Omental fat pad (tissue), 3 donors: ENCODE measurements at regions not wholly inside any gene's neighbourhood (a gene's known extent, or its start where the extent isn't known, plus 50 kb on each side); places are given as distances from the start of the nearest gene placed in this dataset.
A peak's percentile ranks its signal among the peaks of the same experiment; 100 is the strongest.

ENCODE experiments used
- ATAC-seq: fragments of 150-250 bp; one replicate; pipeline ENCODE4 v1.9.1; 2016; ENCODE audit warnings: mild to moderate bottlenecking, moderate library complexity; ENCODE audit not compliant: low FRiP score
- DNase-seq: peaks from one replicate; pipeline ENCODE4 v3.0.0-alpha.2; 2019; ENCODE audit warnings: low spot score
- TF ChIP-seq, protein P1 (sequence below), 3 donors: fragments of 450-650 bp; IDR thresholded peaks; one replicate each; pipeline ENCODE4 v1.5.1; 2016 to 2017; ENCODE audit warnings: antibody characterized with exemption in 3 of 3, mild to moderate bottlenecking in 3 of 3, moderate library complexity in 2 of 3

DNA sequence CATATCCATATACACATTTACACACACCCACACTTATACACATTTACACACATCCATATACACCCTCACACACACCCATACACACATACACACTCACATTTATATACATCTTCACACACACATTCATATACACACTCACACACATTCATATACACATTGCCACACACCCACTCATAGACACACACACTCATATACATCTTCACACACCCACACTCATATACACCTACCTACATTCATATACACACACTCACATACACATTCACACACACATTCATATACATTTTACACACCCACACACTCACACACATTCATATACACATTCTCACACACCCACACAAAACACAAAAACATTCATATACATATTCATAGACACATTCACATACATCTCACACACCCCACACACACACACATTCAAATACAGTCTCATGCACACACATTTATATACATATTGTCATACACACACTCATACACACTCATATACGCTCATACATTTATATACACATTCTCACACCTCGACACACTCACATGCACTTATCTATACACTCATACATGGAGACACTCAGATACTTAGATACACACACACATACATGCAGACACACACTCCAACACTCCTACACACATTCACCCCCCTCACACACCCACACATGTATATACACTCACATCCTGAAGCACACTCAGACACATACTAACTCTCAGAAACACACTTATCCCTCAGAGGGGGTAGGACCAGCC lies 82.1 kb downstream of the MRPL14 start:
- no peak for DNase-seq
- ATAC-seq: no peak
- TF ChIP-seq, protein P1, sequence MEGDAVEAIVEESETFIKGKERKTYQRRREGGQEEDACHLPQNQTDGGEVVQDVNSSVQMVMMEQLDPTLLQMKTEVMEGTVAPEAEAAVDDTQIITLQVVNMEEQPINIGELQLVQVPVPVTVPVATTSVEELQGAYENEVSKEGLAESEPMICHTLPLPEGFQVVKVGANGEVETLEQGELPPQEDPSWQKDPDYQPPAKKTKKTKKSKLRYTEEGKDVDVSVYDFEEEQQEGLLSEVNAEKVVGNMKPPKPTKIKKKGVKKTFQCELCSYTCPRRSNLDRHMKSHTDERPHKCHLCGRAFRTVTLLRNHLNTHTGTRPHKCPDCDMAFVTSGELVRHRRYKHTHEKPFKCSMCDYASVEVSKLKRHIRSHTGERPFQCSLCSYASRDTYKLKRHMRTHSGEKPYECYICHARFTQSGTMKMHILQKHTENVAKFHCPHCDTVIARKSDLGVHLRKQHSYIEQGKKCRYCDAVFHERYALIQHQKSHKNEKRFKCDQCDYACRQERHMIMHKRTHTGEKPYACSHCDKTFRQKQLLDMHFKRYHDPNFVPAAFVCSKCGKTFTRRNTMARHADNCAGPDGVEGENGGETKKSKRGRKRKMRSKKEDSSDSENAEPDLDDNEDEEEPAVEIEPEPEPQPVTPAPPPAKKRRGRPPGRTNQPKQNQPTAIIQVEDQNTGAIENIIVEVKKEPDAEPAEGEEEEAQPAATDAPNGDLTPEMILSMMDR (IDR thresholded peaks at IDR 0.05): no peak

DNA sequence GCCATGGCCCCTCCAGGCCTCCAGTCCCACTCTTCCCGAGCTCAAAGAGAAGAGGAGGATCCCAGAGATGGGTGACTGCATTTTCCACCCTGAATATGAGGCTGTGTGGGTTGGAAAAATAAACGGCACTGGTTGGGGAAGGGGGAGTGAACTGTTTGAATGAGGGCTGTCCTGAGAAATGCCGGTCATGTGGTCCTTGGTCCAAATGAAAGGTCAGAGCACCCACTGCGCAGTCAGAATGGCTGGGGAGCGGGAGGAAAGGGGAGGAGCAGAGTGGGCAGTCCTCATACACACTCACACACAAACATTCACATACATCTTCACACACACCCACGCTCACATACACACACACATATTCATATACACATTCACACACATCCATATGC lies 83.1 kb downstream of the MRPL14 start:
- TF ChIP-seq, protein P1 (IDR thresholded peaks at IDR 0.05): no peak
- DNase-seq (no peak), ATAC-seq (peak; percentile 4)

DNA sequence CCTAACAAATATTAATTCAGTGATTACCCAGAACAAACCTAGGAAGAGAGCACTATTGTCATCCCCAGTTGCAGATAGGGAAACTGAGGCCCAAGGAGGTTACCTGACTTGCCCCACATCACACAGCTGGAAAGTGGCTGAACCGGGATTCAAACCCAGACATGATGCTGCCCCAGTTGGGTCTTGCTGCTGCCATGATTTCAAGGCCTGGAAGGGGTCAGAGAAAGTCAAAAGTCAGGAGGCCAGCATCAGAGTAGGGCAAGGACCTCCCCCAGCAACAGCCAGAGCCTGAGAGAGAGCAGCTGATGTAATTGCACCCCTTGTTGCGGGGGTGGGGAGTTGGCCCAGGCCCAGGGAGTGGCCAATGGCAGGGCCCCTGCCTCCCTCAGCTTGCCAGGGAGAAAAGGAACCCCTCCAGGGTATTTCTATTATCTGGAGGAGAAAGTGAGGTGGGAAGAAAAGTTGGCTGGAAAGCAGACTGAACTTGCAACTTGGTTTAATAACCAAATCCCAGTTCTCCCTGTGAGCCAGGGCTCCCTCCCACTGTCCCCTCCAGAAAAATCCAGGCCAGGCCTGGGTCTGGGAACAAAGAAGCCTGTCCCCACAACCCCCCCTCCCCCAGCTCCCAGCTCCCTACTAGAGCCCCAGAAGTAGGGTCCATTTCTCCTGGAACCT lies 83.6 kb downstream of the MRPL14 start:
- TF ChIP-seq, protein P1 (IDR thresholded peaks at IDR 0.05): no peak
- ATAC-seq (no peak), DNase-seq (no peak)

DNA sequence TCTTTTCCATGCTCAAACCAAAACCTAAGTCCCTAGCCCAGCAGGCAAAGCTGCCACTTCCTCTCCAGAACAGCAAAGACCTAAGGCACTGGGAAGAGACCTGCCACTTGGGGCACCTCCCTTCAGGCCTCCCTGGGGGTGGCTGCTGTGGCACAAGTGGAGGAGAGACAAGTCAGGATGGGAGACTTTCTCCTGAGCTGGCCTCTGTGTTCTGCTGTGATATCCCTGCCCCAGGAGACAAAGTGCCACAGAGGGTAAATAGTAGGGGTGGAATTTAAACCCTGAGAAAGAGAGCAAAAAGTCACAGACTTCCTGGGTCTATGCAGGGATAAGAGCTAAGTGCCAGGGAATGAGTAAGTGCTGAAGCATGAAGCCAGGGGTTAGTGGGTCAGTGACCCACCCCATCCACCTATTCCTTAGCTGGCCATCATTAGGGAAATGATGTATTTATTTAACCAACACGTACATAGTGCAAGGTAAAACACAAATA lies 84.2 kb downstream of the MRPL14 start:
- ATAC-seq (peak; percentile 20), DNase-seq (no peak)
- TF ChIP-seq, protein P1 (IDR thresholded peaks at IDR 0.05): no peak

DNA sequence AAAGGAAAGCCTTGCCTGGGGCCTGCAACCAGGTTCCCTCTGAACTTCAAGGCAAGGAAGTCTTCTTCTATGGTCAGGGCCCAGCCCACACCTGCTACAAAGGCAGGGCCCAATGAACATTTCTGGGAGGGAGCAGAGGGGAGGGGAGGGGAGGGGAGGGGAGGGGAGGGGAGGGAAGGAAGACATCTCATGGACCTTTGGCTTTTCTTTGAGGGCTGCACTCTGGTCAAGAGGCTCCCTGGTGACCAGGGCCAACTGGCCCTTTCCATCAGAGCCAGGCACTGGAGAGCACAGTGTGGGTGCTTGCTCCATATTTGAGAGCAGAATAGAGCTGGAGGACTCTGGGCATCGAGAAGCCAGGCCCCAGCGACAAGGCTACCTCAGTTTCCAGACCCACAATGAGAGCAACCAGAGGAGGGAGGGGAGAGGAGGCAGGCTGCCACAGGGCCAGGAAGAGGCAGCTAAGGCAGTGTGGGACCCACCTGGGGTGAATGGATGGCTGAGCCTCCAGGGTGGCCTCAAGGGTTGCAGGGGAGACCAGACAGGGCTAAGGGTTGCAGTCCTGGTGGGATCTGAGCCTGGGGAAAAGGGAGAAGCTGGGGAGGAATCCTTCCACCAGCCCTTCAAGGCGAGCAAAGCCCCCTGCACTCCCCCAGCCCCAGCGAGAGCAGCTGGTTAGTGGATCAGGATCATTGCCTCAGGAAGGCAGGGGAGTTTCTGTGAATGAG lies 84.8 kb downstream of the MRPL14 start:
- TF ChIP-seq, protein P1 (IDR thresholded peaks at IDR 0.05): no peak
- DNase-seq (no peak), ATAC-seq (no peak)

DNA sequence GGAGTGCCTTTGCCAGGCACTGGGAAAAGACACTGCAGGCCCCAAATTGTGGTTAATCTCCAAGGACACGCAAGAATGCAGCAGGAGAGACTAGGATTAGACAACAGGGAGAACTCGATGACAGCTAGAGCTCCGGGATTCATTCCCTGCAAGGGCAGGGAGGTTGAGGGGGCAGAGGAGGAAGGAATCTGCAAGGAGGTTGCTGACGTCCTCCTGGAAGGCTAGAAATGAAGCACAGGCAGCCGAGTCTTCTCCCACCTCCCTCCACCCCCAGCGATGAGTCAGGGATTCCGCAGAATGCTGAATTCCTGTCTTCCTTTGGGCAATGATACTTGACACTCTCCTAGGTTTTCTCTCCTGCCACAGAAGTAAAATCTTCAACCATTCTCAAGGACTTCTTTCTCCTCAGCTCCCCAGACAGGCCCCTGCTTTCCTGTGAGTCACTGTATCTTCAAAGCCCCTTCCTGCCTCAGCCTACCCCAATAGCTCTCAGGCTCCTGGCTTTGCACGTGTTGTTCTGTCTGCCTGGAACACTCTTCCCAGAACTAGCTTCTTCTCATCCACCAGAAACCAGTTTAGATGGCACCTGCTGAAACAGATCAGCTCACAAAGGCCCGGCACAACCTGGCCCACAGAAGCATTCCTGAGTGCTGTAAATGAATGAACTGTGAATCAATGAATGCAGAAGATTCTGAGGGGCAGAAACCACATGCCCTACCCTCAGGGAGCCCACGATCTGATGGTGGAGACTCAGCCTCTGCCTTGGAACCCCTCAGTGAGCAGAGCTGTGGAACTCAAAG lies 85.6 kb downstream of the MRPL14 start:
- DNase-seq (no peak), ATAC-seq (peak; percentile 79)
- TF ChIP-seq, protein P1 (IDR thresholded peaks at IDR 0.05): no peak
